ENCODE measurements at regions not wholly inside any gene's neighbourhood (a gene's known extent, or its start where the extent isn't known, plus 50 kb on each side); places are given as distances from the start of the nearest gene placed in this dataset.

- no peaks in the 10 kb centered on the region for H3K36me3 ChIP-seq (ENCODE audit: control insufficient read depth in 1 of 2, insufficient read depth in 2 of 2, low read depth in 1 of 2, low read length in 2 of 2)
- H2AK5ac ChIP-seq (ENCODE audit: low read length, severe bottlenecking) = no peak overlapping the region
- no peak overlapping the region for H2BK5ac ChIP-seq (ENCODE audit: low read depth, low read length, poor library complexity, severe bottlenecking)
- H3K4me1 ChIP-seq (ENCODE audit: control insufficient read depth, insufficient read depth, low read depth, low read length) = no peaks in the 10 kb centered on the region
- no peak overlapping the region for H3K4me3 ChIP-seq (ENCODE audit: insufficient read depth in 1 of 2, low read depth in 1 of 2, low read length in 2 of 2)
- no peak overlapping the region for H3K14ac ChIP-seq (ENCODE audit: low read length in 2 of 2)
- no peak overlapping the region for H3K27ac ChIP-seq (ENCODE audit: low read length, poor library complexity, severe bottlenecking)
- H2BK12ac ChIP-seq (ENCODE audit: low read length in 2 of 2) = no peak overlapping the region
- H2AFZ ChIP-seq (ENCODE audit: low read depth, low read length) = no peak overlapping the region
- H3K79me1 ChIP-seq (replicated peaks; ENCODE audit: low read length, poor library complexity, severe bottlenecking) = no peaks in the 10 kb centered on the region
- no peak overlapping the region for H4K8ac ChIP-seq (ENCODE audit: low read length)
- no peak for DNase-seq
- WGBS = 68% methylated on average over 4 of the region's 4 CpGs
- H3K9ac ChIP-seq (ENCODE audit: low read length) = no peak overlapping the region
- no peaks in the 10 kb centered on the region for H3K27me3 ChIP-seq (ENCODE audit: control insufficient read depth in 1 of 2, insufficient read depth in 1 of 2, low read length in 2 of 2)
- no peak overlapping the region for H3K23ac ChIP-seq (ENCODE audit: low read length in 2 of 2)
- H2BK120ac ChIP-seq (ENCODE audit: low read depth, low read length) = no peak overlapping the region
- H4K91ac ChIP-seq (ENCODE audit: low read length) = no peak overlapping the region
- no peak overlapping the region for H2BK15ac ChIP-seq (ENCODE audit: low read depth, poor library complexity, severe bottlenecking)
- H3K4ac ChIP-seq (ENCODE audit: low read depth in 1 of 2, low read length in 2 of 2) = no peak overlapping the region
- H3K4me2 ChIP-seq (ENCODE audit: low read length, poor library complexity, severe bottlenecking) = no peak overlapping the region
- no peaks in the 10 kb centered on the region for H3K9me3 ChIP-seq (ENCODE audit: control insufficient read depth, low read length)
- no peak overlapping the region for H3K18ac ChIP-seq (ENCODE audit: low read depth in 1 of 2, low read length in 2 of 2)
These were observed 593.5 kb upstream of the FAT3 start for GRCh38 chr11:91630916-91631673.

- H3K27me3 ChIP-seq (ENCODE audit: control insufficient read depth in 1 of 2, insufficient read depth in 1 of 2, low read length in 2 of 2) = no peaks in the 10 kb centered on the region
- H3K4me3 ChIP-seq (ENCODE audit: insufficient read depth in 1 of 2, low read depth in 1 of 2, low read length in 2 of 2) = no peak overlapping the region
- no peak overlapping the region for H2AFZ ChIP-seq (ENCODE audit: low read depth, low read length)
- H2BK120ac ChIP-seq (ENCODE audit: low read depth, low read length) = no peak overlapping the region
- no peak overlapping the region for H3K4ac ChIP-seq (ENCODE audit: low read depth in 1 of 2, low read length in 2 of 2)
- H2AK5ac ChIP-seq (ENCODE audit: low read length, severe bottlenecking) = no peak overlapping the region
- no peak overlapping the region for H3K23ac ChIP-seq (ENCODE audit: low read length in 2 of 2)
- WGBS = 88% methylated on average over 1 of the region's 1 CpG
- H3K18ac ChIP-seq (ENCODE audit: low read depth in 1 of 2, low read length in 2 of 2) = no peak overlapping the region
- no peaks in the 10 kb centered on the region for H3K36me3 ChIP-seq (ENCODE audit: control insufficient read depth in 1 of 2, insufficient read depth in 2 of 2, low read depth in 1 of 2, low read length in 2 of 2)
- H3K79me1 ChIP-seq (replicated peaks; ENCODE audit: low read length, poor library complexity, severe bottlenecking) = no peaks in the 10 kb centered on the region
- H3K4me1 ChIP-seq (ENCODE audit: control insufficient read depth, insufficient read depth, low read depth, low read length) = no peaks in the 10 kb centered on the region
- no peak overlapping the region for H2BK5ac ChIP-seq (ENCODE audit: low read depth, low read length, poor library complexity, severe bottlenecking)
- DNase-seq = peak; percentile 1
- no peak overlapping the region for H2BK15ac ChIP-seq (ENCODE audit: low read depth, poor library complexity, severe bottlenecking)
- H2BK12ac ChIP-seq (ENCODE audit: low read length in 2 of 2) = no peak overlapping the region
- no peak overlapping the region for H3K14ac ChIP-seq (ENCODE audit: low read length in 2 of 2)
- H3K9ac ChIP-seq (ENCODE audit: low read length) = no peak overlapping the region
- no peak overlapping the region for H3K27ac ChIP-seq (ENCODE audit: low read length, poor library complexity, severe bottlenecking)
- no peak overlapping the region for H4K8ac ChIP-seq (ENCODE audit: low read length)
- H3K4me2 ChIP-seq (ENCODE audit: low read length, poor library complexity, severe bottlenecking) = no peak overlapping the region
- H3K9me3 ChIP-seq (ENCODE audit: control insufficient read depth, low read length) = peaks cover 17% of the 10 kb centered on the region
- no peak overlapping the region for H4K91ac ChIP-seq (ENCODE audit: low read length)
These were observed 599.1 kb upstream of the FAT3 start for GRCh38 chr11:91625495-91625894.

DNA sequence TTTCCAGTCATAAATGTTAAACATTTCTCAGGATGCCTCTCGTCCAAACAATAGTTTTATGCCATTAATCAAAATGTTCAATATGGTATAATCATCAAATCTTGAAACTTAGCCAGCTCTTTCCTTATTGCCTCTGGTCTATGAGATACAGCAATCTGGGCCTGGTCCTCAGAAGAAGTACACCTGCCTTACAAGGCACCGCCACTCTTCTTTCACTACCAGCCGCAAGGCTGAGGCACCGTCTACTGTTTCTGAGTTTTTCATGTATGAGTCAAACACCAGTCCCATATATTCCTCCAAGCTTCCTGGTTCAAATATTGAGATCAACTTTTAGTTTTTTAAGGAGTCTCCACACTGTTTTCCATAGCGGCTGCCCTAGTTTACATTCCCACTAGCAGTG is 600.6 kb upstream of the FAT3 start:
- Histone ChIP-seq H3K23ac (ENCODE audit: low read length in 2 of 2) (no peak overlapping the region), H2AK5ac (ENCODE audit: low read length, severe bottlenecking) (no peak overlapping the region), H4K8ac (ENCODE audit: low read length) (no peak overlapping the region), H3K79me1 (replicated peaks; ENCODE audit: low read length, poor library complexity, severe bottlenecking) (no peaks in the 10 kb centered on the region), H3K27ac (ENCODE audit: low read length, poor library complexity, severe bottlenecking) (no peak overlapping the region), H3K9me3 (ENCODE audit: control insufficient read depth, low read length) (peaks cover 24% of the 10 kb centered on the region), H3K36me3 (ENCODE audit: control insufficient read depth in 1 of 2, insufficient read depth in 2 of 2, low read depth in 1 of 2, low read length in 2 of 2) (no peaks in the 10 kb centered on the region), H3K27me3 (ENCODE audit: control insufficient read depth in 1 of 2, insufficient read depth in 1 of 2, low read length in 2 of 2) (no peaks in the 10 kb centered on the region), H2AFZ (ENCODE audit: low read depth, low read length) (no peak overlapping the region), H3K4me1 (ENCODE audit: control insufficient read depth, insufficient read depth, low read depth, low read length) (no peaks in the 10 kb centered on the region), H3K14ac (ENCODE audit: low read length in 2 of 2) (no peak overlapping the region), H3K18ac (ENCODE audit: low read depth in 1 of 2, low read length in 2 of 2) (no peak overlapping the region), H3K4me3 (ENCODE audit: insufficient read depth in 1 of 2, low read depth in 1 of 2, low read length in 2 of 2) (no peak overlapping the region), H2BK12ac (ENCODE audit: low read length in 2 of 2) (no peak overlapping the region), H4K91ac (ENCODE audit: low read length) (no peak overlapping the region), H2BK15ac (ENCODE audit: low read depth, poor library complexity, severe bottlenecking) (no peak overlapping the region), H3K9ac (ENCODE audit: low read length) (no peak overlapping the region), H2BK5ac (ENCODE audit: low read depth, low read length, poor library complexity, severe bottlenecking) (no peak overlapping the region), H2BK120ac (ENCODE audit: low read depth, low read length) (no peak overlapping the region), H3K4ac (ENCODE audit: low read depth in 1 of 2, low read length in 2 of 2) (no peak overlapping the region), H3K4me2 (ENCODE audit: low read length, poor library complexity, severe bottlenecking) (no peak overlapping the region)
- WGBS = 91% methylated on average over 4 of the region's 5 CpGs
- no peak for DNase-seq

DNA sequence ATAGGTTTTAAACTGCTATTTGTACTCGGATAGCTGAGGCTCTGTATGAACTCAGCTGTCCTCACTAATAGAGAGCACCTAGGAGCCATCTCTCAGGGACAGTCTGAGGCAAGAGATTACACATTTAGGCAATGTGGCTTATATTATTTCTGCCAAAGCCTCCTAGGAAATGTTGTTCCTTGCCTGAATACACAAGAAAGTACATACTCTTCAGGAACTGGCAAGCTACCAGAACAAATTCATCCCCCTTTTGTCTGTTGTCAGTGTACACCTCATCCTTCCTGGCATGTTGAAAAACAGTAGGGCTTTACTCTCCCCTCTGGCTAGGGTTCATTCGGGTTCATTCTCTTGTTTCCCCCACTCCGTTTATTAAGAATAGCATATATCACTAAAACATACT is 615.9 kb upstream of the FAT3 start:
- H3K9me3 ChIP-seq (ENCODE audit: control insufficient read depth, low read length) = no peaks in the 10 kb centered on the region
- no peak overlapping the region for H2BK5ac ChIP-seq (ENCODE audit: low read depth, low read length, poor library complexity, severe bottlenecking)
- H3K79me1 ChIP-seq (replicated peaks; ENCODE audit: low read length, poor library complexity, severe bottlenecking) = no peaks in the 10 kb centered on the region
- H3K14ac ChIP-seq (ENCODE audit: low read length in 2 of 2) = no peak overlapping the region
- H2AFZ ChIP-seq (ENCODE audit: low read depth, low read length) = no peak overlapping the region
- no peak overlapping the region for H4K8ac ChIP-seq (ENCODE audit: low read length)
- no peak overlapping the region for H3K9ac ChIP-seq (ENCODE audit: low read length)
- no peaks in the 10 kb centered on the region for H3K4me1 ChIP-seq (ENCODE audit: control insufficient read depth, insufficient read depth, low read depth, low read length)
- H3K23ac ChIP-seq (ENCODE audit: low read length in 2 of 2) = no peak overlapping the region
- H2BK12ac ChIP-seq (ENCODE audit: low read length in 2 of 2) = no peak overlapping the region
- H2BK120ac ChIP-seq (ENCODE audit: low read depth, low read length) = no peak overlapping the region
- no peak overlapping the region for H3K4ac ChIP-seq (ENCODE audit: low read depth in 1 of 2, low read length in 2 of 2)
- H3K27me3 ChIP-seq (ENCODE audit: control insufficient read depth in 1 of 2, insufficient read depth in 1 of 2, low read length in 2 of 2) = no peaks in the 10 kb centered on the region
- no peak overlapping the region for H3K4me3 ChIP-seq (ENCODE audit: insufficient read depth in 1 of 2, low read depth in 1 of 2, low read length in 2 of 2)
- H3K4me2 ChIP-seq (ENCODE audit: low read length, poor library complexity, severe bottlenecking) = no peak overlapping the region
- no peaks in the 10 kb centered on the region for H3K36me3 ChIP-seq (ENCODE audit: control insufficient read depth in 1 of 2, insufficient read depth in 2 of 2, low read depth in 1 of 2, low read length in 2 of 2)
- no peak for DNase-seq
- 67% methylated on average over 1 of the region's 3 CpGs for WGBS
- H2BK15ac ChIP-seq (ENCODE audit: low read depth, poor library complexity, severe bottlenecking) = no peak overlapping the region
- no peak overlapping the region for H4K91ac ChIP-seq (ENCODE audit: low read length)
- no peak overlapping the region for H3K18ac ChIP-seq (ENCODE audit: low read depth in 1 of 2, low read length in 2 of 2)
- no peak overlapping the region for H2AK5ac ChIP-seq (ENCODE audit: low read length, severe bottlenecking)
- H3K27ac ChIP-seq (ENCODE audit: low read length, poor library complexity, severe bottlenecking) = no peak overlapping the region

All from mesenchymal stem cell (in vitro differentiated cells and primary cell).